Posterior cingulate gyrus (tissue), 11 donors: ENCODE measurements at regions not wholly inside any gene's neighbourhood (a gene's known extent, or its start where the extent isn't known, plus 50 kb on each side); places are given as distances from the start of the nearest gene placed in this dataset.

Source experiments
- DNase-seq, 10 donors: peaks; one replicate each; pipeline versions ENCODE4 v3.0.0 to v3.0.0-alpha.2; 2020 to 2021; ENCODE audit warnings: mixed read lengths in 3 of 10
- intact Hi-C: fragments of 100-400 bp; cut with DNase I; formaldehyde crosslinking; loops from one replicate; pipeline ENCODE4 v1.15.1; 2023

GRCh38 chr7:42858570-42858969 lies 53.3 kb downstream of the C7orf25 start:
- intact Hi-C loops, result no loop called here
- DNase-seq, result no peak

GRCh38 chr7:42856605-42856987 lies 55.3 kb downstream of the C7orf25 start:
- DNase-seq, result peak in 4 of 10 donors; percentile 31 to 86 (median 82)
- intact Hi-C loops, result no loop called here

GRCh38 chr7:42854571-42855118 lies 57.2 kb downstream of the C7orf25 start:
- DNase-seq, result no peak
- intact Hi-C loops, result no loop called here

GRCh38 chr7:42852531-42852930 lies 59.3 kb downstream of the C7orf25 start:
- no peak for DNase-seq
- intact Hi-C loops, result no loop called here

GRCh38 chr7:42843205-42843800 lies 68.6 kb downstream of the C7orf25 start:
- DNase-seq, result peak in 8 of 10 donors; percentile 27 to 87 (median 48)
- intact Hi-C loops, result loop anchor here (2.0 kb wide), 1 partner anchor 901 kb away; no protein-coding TSS in a partner anchor

- DNase-seq, result no peak
- intact Hi-C loops, result no loop called here
Observed at GRCh38 chr7:42834676-42835075, 77.2 kb downstream of the C7orf25 start.

GRCh38 chr7:42833411-42833810 lies 78.5 kb downstream of the C7orf25 start:
- DNase-seq, result no peak
- intact Hi-C loops, result no loop called here

- DNase-seq, result no peak
- intact Hi-C loops, result no loop called here
Observed at GRCh38 chr7:42832667-42833066, 79.2 kb downstream of the C7orf25 start.

GRCh38 chr7:42831718-42832522 lies 80.0 kb downstream of the C7orf25 start:
- peak in 8 of 10 donors; percentile 48 to 92 (median 68) for DNase-seq
- intact Hi-C loops, result loop anchor here (2.0 kb wide), 1 partner anchor 853 kb away; no protein-coding TSS in a partner anchor

GRCh38 chr7:42831006-42831717 lies 80.7 kb downstream of the C7orf25 start:
- intact Hi-C loops, result loop anchor here (2.0 kb wide), 1 partner anchor 852 kb away; no protein-coding TSS in a partner anchor
- no peak for DNase-seq

GRCh38 chr7:42812779-42813178 lies 99.1 kb downstream of the C7orf25 start:
- intact Hi-C loops, result no loop called here
- no peak for DNase-seq

- intact Hi-C loops, result no loop called here
- no peak for DNase-seq
Observed at GRCh38 chr7:42805601-42806000, 106.3 kb downstream of the C7orf25 start.

GRCh38 chr7:42794673-42795072 lies 117.2 kb downstream of the C7orf25 start:
- intact Hi-C loops, result no loop called here
- DNase-seq, result peak in 1 of 10 donors; percentile 52

- no peak for DNase-seq
- intact Hi-C loops, result no loop called here
Observed at GRCh38 chr7:42792841-42793240, 119.0 kb downstream of the C7orf25 start.

GRCh38 chr7:42790196-42790595 lies 121.7 kb downstream of the C7orf25 start:
- no peak for DNase-seq

GRCh38 chr7:42774436-42774835 lies 137.4 kb downstream of the C7orf25 start:
- intact Hi-C loops, result no loop called here

More at GRCh38 chr7:42790196-42790595, 121.7 kb downstream of the C7orf25 start:
- intact Hi-C loops, result no loop called here

GRCh38 chr7:42770114-42770513 lies 141.8 kb downstream of the C7orf25 start:
- intact Hi-C loops, result no loop called here
- no peak for DNase-seq

More at GRCh38 chr7:42774436-42774835, 137.4 kb downstream of the C7orf25 start:
- no peak for DNase-seq

GRCh38 chr7:42768045-42768444 lies 143.8 kb downstream of the C7orf25 start:
- no peak for DNase-seq
- intact Hi-C loops, result no loop called here

GRCh38 chr7:42766782-42767423 lies 145.0 kb downstream of the C7orf25 start:
- DNase-seq, result no peak

GRCh38 chr7:42765931-42766330 lies 145.9 kb downstream of the C7orf25 start:
- intact Hi-C loops, result no loop called here

More at GRCh38 chr7:42766782-42767423, 145.0 kb downstream of the C7orf25 start:
- intact Hi-C loops, result no loop called here

More at GRCh38 chr7:42765931-42766330, 145.9 kb downstream of the C7orf25 start:
- DNase-seq, result no peak
